GM23338 (cell line): ENCODE measurements at regions not wholly inside any gene's neighbourhood (a gene's known extent, or its start where the extent isn't known, plus 50 kb on each side); places are given as distances from the start of the nearest gene placed in this dataset.

ENCODE experiments used
- ATAC-seq: fragments of 200-7000 bp; cut with Tn5 transposase; 3 replicates; pipeline ENCODE4 v1.9.1; 2020
- DNase-seq: peaks from one replicate; pipeline ENCODE4 v3.0.0-alpha.2; 2015; ENCODE audit warnings: low spot score
- H2AFZ ChIP-seq: fragments of 200-600 bp; sonication (generic); 2 replicates; pipeline ENCODE4 v1.8.0; 2016; ENCODE audit warnings: antibody characterized with exemption, mild to moderate bottlenecking, moderate library complexity
- H3F3A ChIP-seq: fragments of 200-600 bp; sonication (generic); replicated peaks from 2 replicates; pipeline ENCODE4 v1.8.0; 2017; ENCODE audit warnings: antibody characterized with exemption, mixed run types, low read depth
- H3K27ac ChIP-seq: fragments of 200-600 bp; sonication (generic); 2 replicates; pipeline ENCODE4 v1.6.1; 2016; ENCODE audit warnings: low read depth
- H3K27me3 ChIP-seq: fragments of 200-600 bp; sonication (generic); 2 replicates; pipeline ENCODE4 v1.8.0; 2016; ENCODE audit warnings: mild to moderate bottlenecking, mixed run types, moderate library complexity; ENCODE audit not compliant: insufficient read depth
- H3K36me3 ChIP-seq: fragments of 200-600 bp; sonication (generic); 2 replicates; pipeline ENCODE4 v1.8.0; 2016; ENCODE audit warnings: mild to moderate bottlenecking; ENCODE audit not compliant: insufficient read depth
- H3K4me1 ChIP-seq: fragments of 200-600 bp; sonication (generic); 2 replicates; pipeline ENCODE4 v1.8.0; 2016; ENCODE audit warnings: mild to moderate bottlenecking, moderate library complexity; ENCODE audit not compliant: insufficient read depth
- H3K4me2 ChIP-seq: fragments of 200-600 bp; sonication (generic); 2 replicates; pipeline ENCODE4 v1.7.1; 2017; ENCODE audit warnings: mixed run types
- H3K4me3 ChIP-seq: fragments of 200-600 bp; sonication (generic); 2 replicates; pipeline ENCODE4 v1.6.1; 2016; ENCODE audit warnings: mixed run types
- H3K79me2 ChIP-seq: fragments of 200-600 bp; sonication (generic); replicated peaks from 2 replicates; pipeline ENCODE4 v1.8.0; 2017; ENCODE audit warnings: mild to moderate bottlenecking; ENCODE audit not compliant: insufficient read depth
- H3K9me2 ChIP-seq: fragments of 200-600 bp; sonication (generic); 2 replicates; pipeline ENCODE4 v1.8.0; 2017; ENCODE audit not compliant: insufficient read depth
- H4K20me1 ChIP-seq: fragments of 200-600 bp; sonication (generic); replicated peaks from 2 replicates; pipeline ENCODE4 v1.8.0; 2017; ENCODE audit warnings: mild to moderate bottlenecking; ENCODE audit not compliant: insufficient read depth
- H3K27ac Mint-ChIP-seq: 2 replicates; pipeline ENCODE4 v1.8.0; 2020; ENCODE audit warnings: inconsistent platforms, mild to moderate bottlenecking, moderate library complexity, mixed read lengths
- H3K27me3 Mint-ChIP-seq: 3 replicates; pipeline ENCODE4 v1.8.0; 2022; ENCODE audit warnings: low read depth, mild to moderate bottlenecking, moderate library complexity, mixed read lengths, inconsistent platforms; ENCODE audit not compliant: insufficient read depth, poor library complexity
- H3K36me3 Mint-ChIP-seq: 3 replicates; pipeline ENCODE4 v1.8.0; 2021; ENCODE audit warnings: low read depth, mild to moderate bottlenecking, inconsistent platforms, moderate library complexity, mixed read lengths
- H3K4me1 Mint-ChIP-seq: 3 replicates; pipeline ENCODE4 v1.8.0; 2020; ENCODE audit warnings: mild to moderate bottlenecking, inconsistent platforms, mixed read lengths
- H3K4me3 Mint-ChIP-seq: 3 replicates; pipeline ENCODE4 v1.8.0; 2021; ENCODE audit warnings: moderate library complexity, mild to moderate bottlenecking, inconsistent platforms, mixed read lengths
- H3K9me3 Mint-ChIP-seq: 3 replicates; pipeline ENCODE4 v1.8.0; 2020; ENCODE audit warnings: moderate library complexity, mild to moderate bottlenecking, inconsistent platforms, mixed read lengths
- EZH2 ChIP-seq: fragments of 200-600 bp; sonication (generic); IDR thresholded peaks from one replicate; pipeline ENCODE4 v1.8.0; 2017; ENCODE audit warnings: antibody characterized with exemption, mild to moderate bottlenecking, low read depth; ENCODE audit not compliant: unreplicated experiment
- POLR2AphosphoS5 ChIP-seq: IDR thresholded peaks from 2 replicates; pipeline ENCODE4 v1.6.1; 2016; ENCODE audit warnings: antibody characterized with exemption, low read depth
- ZNF114 ChIP-seq: fragments of 250-450 bp; sonication (Bioruptor Pico); IDR thresholded peaks from 2 replicates; pipeline ENCODE4 v1.5.0; 2020; ENCODE audit warnings: mild to moderate bottlenecking, moderate library complexity
- TF ChIP-seq, protein P1 (sequence below): fragments of 250-450 bp; sonication (Bioruptor Pico); IDR thresholded peaks from 2 replicates; pipeline ENCODE4 v1.5.0; 2020; ENCODE audit warnings: mild to moderate bottlenecking, moderate library complexity
- TF ChIP-seq, protein P2 (sequence below), 2 experiments: fragments of 200-600 bp in 1 of 2; sonication (generic) in 1 of 2; conservative IDR thresholded peaks; 2 replicates each; pipeline versions ENCODE4 v1.5.1 to v1.6.1; 2016 to 2017; ENCODE audit warnings: antibody characterized with exemption in 2 of 2, low read depth in 2 of 2, mild to moderate bottlenecking in 2 of 2, moderate library complexity in 1 of 2

DNA sequence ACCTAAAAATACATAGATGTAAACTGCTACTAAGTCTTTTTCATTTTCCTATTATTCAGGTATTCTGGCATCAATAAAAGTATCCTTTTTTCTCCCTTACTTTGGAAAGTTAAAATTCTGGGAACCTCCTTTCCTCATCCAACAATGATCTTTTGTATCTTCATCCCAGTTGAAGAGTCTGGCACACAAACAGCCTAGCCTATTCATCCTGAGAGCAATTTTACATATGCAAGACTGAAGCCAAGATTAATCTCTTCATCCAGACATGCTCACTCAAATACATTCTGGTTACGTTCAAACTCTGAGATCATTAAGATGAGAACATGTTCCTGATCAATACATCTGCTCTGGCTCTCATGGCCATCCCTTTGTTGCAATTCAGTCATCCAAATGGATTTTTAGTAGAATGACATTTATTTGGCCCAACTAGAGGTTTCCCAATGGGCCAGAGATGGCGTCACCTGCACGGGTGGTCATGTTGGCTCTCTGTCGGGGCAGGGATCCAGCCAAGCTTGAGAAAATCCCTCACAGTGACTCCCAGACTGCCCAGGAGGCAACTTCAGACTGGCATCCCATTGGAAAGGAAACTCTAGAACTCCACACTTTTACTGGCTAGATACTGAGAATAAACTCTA is 135.3 kb upstream of the VCX2 start (continued):
- TF ChIP-seq, protein P1, sequence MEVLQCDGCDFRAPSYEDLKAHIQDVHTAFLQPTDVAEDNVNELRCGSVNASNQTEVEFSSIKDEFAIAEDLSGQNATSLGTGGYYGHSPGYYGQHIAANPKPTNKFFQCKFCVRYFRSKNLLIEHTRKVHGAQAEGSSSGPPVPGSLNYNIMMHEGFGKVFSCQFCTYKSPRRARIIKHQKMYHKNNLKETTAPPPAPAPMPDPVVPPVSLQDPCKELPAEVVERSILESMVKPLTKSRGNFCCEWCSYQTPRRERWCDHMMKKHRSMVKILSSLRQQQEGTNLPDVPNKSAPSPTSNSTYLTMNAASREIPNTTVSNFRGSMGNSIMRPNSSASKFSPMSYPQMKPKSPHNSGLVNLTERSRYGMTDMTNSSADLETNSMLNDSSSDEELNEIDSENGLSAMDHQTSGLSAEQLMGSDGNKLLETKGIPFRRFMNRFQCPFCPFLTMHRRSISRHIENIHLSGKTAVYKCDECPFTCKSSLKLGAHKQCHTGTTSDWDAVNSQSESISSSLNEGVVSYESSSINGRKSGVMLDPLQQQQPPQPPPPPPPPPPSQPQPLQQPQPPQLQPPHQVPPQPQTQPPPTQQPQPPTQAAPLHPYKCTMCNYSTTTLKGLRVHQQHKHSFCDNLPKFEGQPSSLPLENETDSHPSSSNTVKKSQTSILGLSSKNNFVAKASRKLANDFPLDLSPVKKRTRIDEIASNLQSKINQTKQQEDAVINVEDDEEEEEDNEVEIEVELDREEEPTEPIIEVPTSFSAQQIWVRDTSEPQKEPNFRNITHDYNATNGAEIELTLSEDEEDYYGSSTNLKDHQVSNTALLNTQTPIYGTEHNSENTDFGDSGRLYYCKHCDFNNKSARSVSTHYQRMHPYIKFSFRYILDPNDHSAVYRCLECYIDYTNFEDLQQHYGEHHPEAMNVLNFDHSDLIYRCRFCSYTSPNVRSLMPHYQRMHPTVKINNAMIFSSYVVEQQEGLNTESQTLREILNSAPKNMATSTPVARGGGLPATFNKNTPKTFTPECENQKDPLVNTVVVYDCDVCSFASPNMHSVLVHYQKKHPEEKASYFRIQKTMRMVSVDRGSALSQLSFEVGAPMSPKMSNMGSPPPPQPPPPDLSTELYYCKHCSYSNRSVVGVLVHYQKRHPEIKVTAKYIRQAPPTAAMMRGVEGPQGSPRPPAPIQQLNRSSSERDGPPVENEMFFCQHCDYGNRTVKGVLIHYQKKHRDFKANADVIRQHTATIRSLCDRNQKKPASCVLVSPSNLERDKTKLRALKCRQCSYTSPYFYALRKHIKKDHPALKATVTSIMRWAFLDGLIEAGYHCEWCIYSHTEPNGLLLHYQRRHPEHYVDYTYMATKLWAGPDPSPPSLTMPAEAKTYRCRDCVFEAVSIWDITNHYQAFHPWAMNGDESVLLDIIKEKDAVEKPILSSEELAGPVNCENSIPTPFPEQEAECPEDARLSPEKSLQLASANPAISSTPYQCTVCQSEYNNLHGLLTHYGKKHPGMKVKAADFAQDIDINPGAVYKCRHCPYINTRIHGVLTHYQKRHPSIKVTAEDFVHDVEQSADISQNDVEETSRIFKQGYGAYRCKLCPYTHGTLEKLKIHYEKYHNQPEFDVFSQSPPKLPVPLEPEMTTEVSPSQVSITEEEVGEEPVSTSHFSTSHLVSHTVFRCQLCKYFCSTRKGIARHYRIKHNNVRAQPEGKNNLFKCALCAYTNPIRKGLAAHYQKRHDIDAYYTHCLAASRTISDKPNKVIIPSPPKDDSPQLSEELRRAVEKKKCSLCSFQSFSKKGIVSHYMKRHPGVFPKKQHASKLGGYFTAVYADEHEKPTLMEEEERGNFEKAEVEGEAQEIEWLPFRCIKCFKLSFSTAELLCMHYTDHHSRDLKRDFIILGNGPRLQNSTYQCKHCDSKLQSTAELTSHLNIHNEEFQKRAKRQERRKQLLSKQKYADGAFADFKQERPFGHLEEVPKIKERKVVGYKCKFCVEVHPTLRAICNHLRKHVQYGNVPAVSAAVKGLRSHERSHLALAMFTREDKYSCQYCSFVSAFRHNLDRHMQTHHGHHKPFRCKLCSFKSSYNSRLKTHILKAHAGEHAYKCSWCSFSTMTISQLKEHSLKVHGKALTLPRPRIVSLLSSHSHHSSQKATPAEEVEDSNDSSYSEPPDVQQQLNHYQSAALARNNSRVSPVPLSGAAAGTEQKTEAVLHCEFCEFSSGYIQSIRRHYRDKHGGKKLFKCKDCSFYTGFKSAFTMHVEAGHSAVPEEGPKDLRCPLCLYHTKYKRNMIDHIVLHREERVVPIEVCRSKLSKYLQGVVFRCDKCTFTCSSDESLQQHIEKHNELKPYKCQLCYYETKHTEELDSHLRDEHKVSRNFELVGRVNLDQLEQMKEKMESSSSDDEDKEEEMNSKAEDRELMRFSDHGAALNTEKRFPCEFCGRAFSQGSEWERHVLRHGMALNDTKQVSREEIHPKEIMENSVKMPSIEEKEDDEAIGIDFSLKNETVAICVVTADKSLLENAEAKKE (CRISPR knock-in tag) = no peak
- no peak for TF ChIP-seq ZNF114 (CRISPR knock-in tag)
- TF ChIP-seq, protein P2, sequence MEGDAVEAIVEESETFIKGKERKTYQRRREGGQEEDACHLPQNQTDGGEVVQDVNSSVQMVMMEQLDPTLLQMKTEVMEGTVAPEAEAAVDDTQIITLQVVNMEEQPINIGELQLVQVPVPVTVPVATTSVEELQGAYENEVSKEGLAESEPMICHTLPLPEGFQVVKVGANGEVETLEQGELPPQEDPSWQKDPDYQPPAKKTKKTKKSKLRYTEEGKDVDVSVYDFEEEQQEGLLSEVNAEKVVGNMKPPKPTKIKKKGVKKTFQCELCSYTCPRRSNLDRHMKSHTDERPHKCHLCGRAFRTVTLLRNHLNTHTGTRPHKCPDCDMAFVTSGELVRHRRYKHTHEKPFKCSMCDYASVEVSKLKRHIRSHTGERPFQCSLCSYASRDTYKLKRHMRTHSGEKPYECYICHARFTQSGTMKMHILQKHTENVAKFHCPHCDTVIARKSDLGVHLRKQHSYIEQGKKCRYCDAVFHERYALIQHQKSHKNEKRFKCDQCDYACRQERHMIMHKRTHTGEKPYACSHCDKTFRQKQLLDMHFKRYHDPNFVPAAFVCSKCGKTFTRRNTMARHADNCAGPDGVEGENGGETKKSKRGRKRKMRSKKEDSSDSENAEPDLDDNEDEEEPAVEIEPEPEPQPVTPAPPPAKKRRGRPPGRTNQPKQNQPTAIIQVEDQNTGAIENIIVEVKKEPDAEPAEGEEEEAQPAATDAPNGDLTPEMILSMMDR (conservative IDR thresholded peaks at IDR 0.05; ENCODE audit: low read depth in 2 of 2) = no peak
- TF ChIP-seq EZH2 = no peak
- no peak for TF ChIP-seq POLR2AphosphoS5

DNA sequence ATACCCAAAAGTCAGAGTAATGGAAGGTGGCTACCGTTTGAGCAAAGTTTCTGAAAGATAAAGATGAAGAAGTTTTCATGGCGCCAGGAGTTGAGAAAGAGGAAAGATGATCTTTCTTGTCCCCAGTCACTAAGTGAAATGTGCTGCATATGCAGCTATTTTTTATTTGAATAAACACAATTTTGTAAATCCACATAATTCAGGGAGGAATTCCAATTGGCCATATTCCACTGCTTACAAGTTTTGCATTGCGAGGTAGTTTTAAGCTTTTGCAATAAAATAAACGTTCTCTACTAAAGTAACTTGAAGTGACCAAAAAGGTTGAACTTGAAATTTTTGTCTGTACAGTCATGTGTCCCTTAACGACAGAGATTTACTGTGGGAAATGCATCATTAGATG is 139.3 kb upstream of the VCX2 start:
- Histone ChIP-seq H3K27ac (no peak overlapping the region), H3K27me3 (no peaks in the 10 kb centered on the region), H3K79me2 (no peaks in the 10 kb centered on the region), H3K9me2 (no peaks in the 10 kb centered on the region), H3F3A (no peaks in the 10 kb centered on the region), H3K36me3 (no peaks in the 10 kb centered on the region), H3K4me2 (no peak overlapping the region), H3K4me3 (no peak overlapping the region), H3K4me1 (no peaks in the 10 kb centered on the region), H2AFZ (no peak overlapping the region), H4K20me1 (no peaks in the 10 kb centered on the region)
- H3K36me3 Mint-ChIP-seq = no peaks in the 10 kb centered on the region
- H3K27ac Mint-ChIP-seq = no peak overlapping the region
- no peaks in the 10 kb centered on the region for H3K4me1 Mint-ChIP-seq
- no peaks in the 10 kb centered on the region for H3K27me3 Mint-ChIP-seq
- ATAC-seq (no peak), DNase-seq (no peak)
- H3K9me3 Mint-ChIP-seq = no peaks in the 10 kb centered on the region
- H3K4me3 Mint-ChIP-seq = no peak overlapping the region
- TF ChIP-seq ZNF114 (CRISPR knock-in tag) (no peak), EZH2 (no peak)
- TF ChIP-seq, protein P1 (CRISPR knock-in tag) = no peak
